Endothelial cell of umbilical vein (primary cell): ENCODE measurements at regions not wholly inside any gene's neighbourhood (a gene's known extent, or its start where the extent isn't known, plus 50 kb on each side); places are given as distances from the start of the nearest gene placed in this dataset.
"Not testable (repeated sequence)": the region's sequence is repeated elsewhere in the genome, so short reads cannot be mapped to it uniquely, and the experiment has no call there.

Experiments used
- BruUV-seq: library from RNA; stranded (reverse); fragments of 400-500 nt; replicated peaks from 2 replicates; lab custom pipeline; 2021; lab: Mats Ljungman, UMichigan
- CTCF ChIA-PET: fragments of 300-600, 350-600 bp; sonication (Branson Sonifier 250); formaldehyde crosslinking; loops from one replicate; lab custom pipeline; 2021; ENCODE audit warnings: antibody characterized with exemption, inconsistent platforms; lab: Charles Lee
- POLR2A ChIA-PET: fragments of 300-600, 350-600 bp; sonication (Branson Sonifier 250); formaldehyde crosslinking; loops from one replicate; lab custom pipeline; 2021; ENCODE audit warnings: antibody characterized with exemption, inconsistent platforms; lab: Charles Lee
- DNase-seq: peaks from one replicate; pipeline ENCODE4 v3.0.0-alpha.2; 2011; ENCODE audit warnings: low read depth, low spot score
- FAIRE-seq: peaks from 2 replicates; lab custom pipeline; 2011; peaks lifted over from hg19 to GRCh38; lab: Jason Lieb, UNC
- H2AFZ ChIP-seq: 2 replicates; pipeline ENCODE4 v1.6.0; 2012; ENCODE audit warnings: low read depth, low read length, control low read depth, inconsistent platforms
- H3K27ac ChIP-seq: 2 replicates; pipeline ENCODE4 v1.5.1; 2011; ENCODE audit warnings: low read depth, mild to moderate bottlenecking, control low read depth, low read length, moderate library complexity; ENCODE audit not compliant: insufficient read depth
- H3K27me3 ChIP-seq, 2 experiments: 2 replicates each; pipeline versions ENCODE4 v1.6.0 to v1.6.1; 2011; ENCODE audit warnings: low read length in 2 of 2, mixed read lengths in 1 of 2; ENCODE audit not compliant: control insufficient read depth in 2 of 2, insufficient read depth in 2 of 2
- H3K36me3 ChIP-seq, 2 experiments: 2 replicates in 1 of 2; 3 replicates in 1 of 2; pipeline ENCODE4 v1.5.1; 2011; ENCODE audit warnings: low read length in 2 of 2, mild to moderate bottlenecking in 1 of 2, moderate library complexity in 1 of 2; ENCODE audit not compliant: control insufficient read depth in 2 of 2, insufficient read depth in 2 of 2; ENCODE audit errors: extremely low read depth in 1 of 2
- H3K4me1 ChIP-seq: 3 replicates; pipeline ENCODE4 v1.5.1; 2011; ENCODE audit warnings: mild to moderate bottlenecking, low read length; ENCODE audit not compliant: control insufficient read depth, insufficient read depth; ENCODE audit errors: extremely low read depth
- H3K4me2 ChIP-seq: 2 replicates; pipeline ENCODE4 v1.6.1; 2011; ENCODE audit warnings: low read length, control low read depth, mixed read lengths; ENCODE audit not compliant: insufficient read depth
- H3K4me3 ChIP-seq, 3 experiments: fragments of 200-600 bp in 1 of 3; sonication (generic), shearing (Covaris generic) in 1 of 3; replicated peaks in 1 of 3; 2 replicates each; pipeline ENCODE4 v1.5.1; 2011 to 2016; ENCODE audit warnings: control low read depth in 3 of 3, low read length in 3 of 3, mild to moderate bottlenecking in 2 of 3, inconsistent platforms in 1 of 3, low read depth in 1 of 3, moderate library complexity in 1 of 3; ENCODE audit not compliant: insufficient read depth in 1 of 3
- H3K79me2 ChIP-seq: 2 replicates; pipeline ENCODE4 v1.6.0; 2012; ENCODE audit warnings: low read length, inconsistent platforms; ENCODE audit not compliant: control insufficient read depth, insufficient read depth
- H3K9ac ChIP-seq: replicated peaks from 2 replicates; pipeline ENCODE3; 2011; ENCODE audit warnings: low read length, control low read depth; ENCODE audit not compliant: insufficient read depth; ENCODE audit errors: extremely low read depth
- H3K9me1 ChIP-seq: replicated peaks from 3 replicates; pipeline ENCODE4 v1.6.0; 2011; ENCODE audit warnings: mild to moderate bottlenecking, low read length; ENCODE audit not compliant: control insufficient read depth, insufficient read depth; ENCODE audit errors: extremely low read depth
- H3K9me3 ChIP-seq: replicated peaks from 2 replicates; pipeline ENCODE4 v1.5.1; 2012; ENCODE audit warnings: low read length, inconsistent platforms; ENCODE audit not compliant: control insufficient read depth, insufficient read depth
- H4K20me1 ChIP-seq: replicated peaks from 2 replicates; pipeline ENCODE3; 2011; ENCODE audit warnings: mild to moderate bottlenecking, low read length; ENCODE audit not compliant: control insufficient read depth, insufficient read depth; ENCODE audit errors: extremely low read depth
- EZH2 ChIP-seq: IDR thresholded peaks from 2 replicates; pipeline ENCODE4 v1.6.1; 2012; ENCODE audit warnings: borderline replicate concordance, low read depth, mild to moderate bottlenecking, moderate library complexity, low read length, inconsistent platforms; ENCODE audit not compliant: severe bottlenecking
- FOS ChIP-seq: IDR thresholded peaks from 2 replicates; pipeline ENCODE4 v1.6.1; 2011; ENCODE audit warnings: mild to moderate bottlenecking, low read length, moderate library complexity, borderline replicate concordance; ENCODE audit not compliant: insufficient read depth
- GATA2 ChIP-seq: IDR thresholded peaks from 2 replicates; pipeline ENCODE4 v1.7.0; 2011; ENCODE audit warnings: low read depth, mild to moderate bottlenecking, moderate library complexity, mixed read lengths, low read length; ENCODE audit not compliant: insufficient read length, insufficient read depth
- JUN ChIP-seq: IDR thresholded peaks from 2 replicates; pipeline ENCODE4 v1.6.1; 2011; ENCODE audit warnings: borderline replicate concordance, low read depth; ENCODE audit not compliant: insufficient read length, insufficient read depth
- MAX ChIP-seq: IDR thresholded peaks from 2 replicates; pipeline ENCODE4 v1.6.1; 2011; ENCODE audit not compliant: insufficient read depth, insufficient read length
- MYC ChIP-seq: IDR thresholded peaks from one replicate; pipeline ENCODE4 v1.6.1; 2011; ENCODE audit warnings: mild to moderate bottlenecking, low read depth, low read length
- POLR2A ChIP-seq: IDR thresholded peaks from 2 replicates; pipeline ENCODE4 v1.6.1; 2012; ENCODE audit warnings: low read depth, mild to moderate bottlenecking, control low read depth, low read length
- POLR2AphosphoS5 ChIP-seq: IDR thresholded peaks from 2 replicates; pipeline ENCODE4 v1.6.1; 2012; ENCODE audit warnings: low read depth, mild to moderate bottlenecking, control low read depth, low read length, moderate library complexity; ENCODE audit not compliant: insufficient read depth
- dilution Hi-C: fragments of 300-500 bp; cut with MboI; formaldehyde crosslinking; loops from one replicate; pipeline ENCODE4 v1.15.0; 2019; ENCODE audit warnings: low sequenced_read_pairs; ENCODE audit not compliant: extremely low pct_ligation_motif_present
- intact Hi-C: fragments of 100-400 bp; cut with micrococcal nuclease; formaldehyde crosslinking; loops from one replicate; pipeline ENCODE4 v1.10.0; 2022
- TF ChIP-seq, protein P1 (sequence below), 2 donors: IDR thresholded peaks; 1 replicate in 1 of 2; 2 replicates in 1 of 2; pipeline ENCODE4 v1.5.1; 2011; ENCODE audit warnings: low read length in 2 of 2, mild to moderate bottlenecking in 2 of 2, moderate library complexity in 2 of 2, control low read depth in 1 of 2, inconsistent platforms in 1 of 2, low read depth in 1 of 2; ENCODE audit not compliant: insufficient read depth in 1 of 2; ENCODE audit errors: extremely low read depth in 1 of 2

GRCh38 chr6:802701-803100 is 109.8 kb upstream of the EXOC2 start:
- no peaks in the 10 kb centered on the region for H3K9me3 ChIP-seq
- no peaks in the 10 kb centered on the region for H3K36me3 ChIP-seq
- H3K27ac ChIP-seq: no peak overlapping the region
- no peaks in the 10 kb centered on the region for H4K20me1 ChIP-seq
- TF ChIP-seq POLR2A (no peak), MYC (no peak), GATA2 (no peak), JUN (no peak), FOS (no peak), MAX (no peak), EZH2 (no peak), POLR2AphosphoS5 (no peak)
- TF ChIP-seq, protein P1, sequence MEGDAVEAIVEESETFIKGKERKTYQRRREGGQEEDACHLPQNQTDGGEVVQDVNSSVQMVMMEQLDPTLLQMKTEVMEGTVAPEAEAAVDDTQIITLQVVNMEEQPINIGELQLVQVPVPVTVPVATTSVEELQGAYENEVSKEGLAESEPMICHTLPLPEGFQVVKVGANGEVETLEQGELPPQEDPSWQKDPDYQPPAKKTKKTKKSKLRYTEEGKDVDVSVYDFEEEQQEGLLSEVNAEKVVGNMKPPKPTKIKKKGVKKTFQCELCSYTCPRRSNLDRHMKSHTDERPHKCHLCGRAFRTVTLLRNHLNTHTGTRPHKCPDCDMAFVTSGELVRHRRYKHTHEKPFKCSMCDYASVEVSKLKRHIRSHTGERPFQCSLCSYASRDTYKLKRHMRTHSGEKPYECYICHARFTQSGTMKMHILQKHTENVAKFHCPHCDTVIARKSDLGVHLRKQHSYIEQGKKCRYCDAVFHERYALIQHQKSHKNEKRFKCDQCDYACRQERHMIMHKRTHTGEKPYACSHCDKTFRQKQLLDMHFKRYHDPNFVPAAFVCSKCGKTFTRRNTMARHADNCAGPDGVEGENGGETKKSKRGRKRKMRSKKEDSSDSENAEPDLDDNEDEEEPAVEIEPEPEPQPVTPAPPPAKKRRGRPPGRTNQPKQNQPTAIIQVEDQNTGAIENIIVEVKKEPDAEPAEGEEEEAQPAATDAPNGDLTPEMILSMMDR (IDR thresholded peaks at IDR 0.05; ENCODE audit: extremely low read depth in 1 of 2, insufficient read depth in 1 of 2, low read depth in 1 of 2, low read length in 2 of 2): no peak
- CTCF ChIA-PET: interaction anchor here (1.1 kb wide), 1 partner anchor 595 kb away, joined by 3 read pairs; no protein-coding TSS in a partner anchor
- H2AFZ ChIP-seq: no peak overlapping the region
- no peaks in the 10 kb centered on the region for H3K4me1 ChIP-seq
- H3K27me3 ChIP-seq: no peaks in the 10 kb centered on the region
- BruUV-seq: no TSS peak
- FAIRE-seq: no peak
- intact Hi-C loops (no loop called here), dilution Hi-C loops (no loop called here)
- H3K4me2 ChIP-seq: no peak overlapping the region
- POLR2A ChIA-PET: no interaction called here
- DNase-seq: no peak
- no peak overlapping the region for H3K9ac ChIP-seq
- no peaks in the 10 kb centered on the region for H3K9me1 ChIP-seq
- no peak overlapping the region for H3K4me3 ChIP-seq
- no peaks in the 10 kb centered on the region for H3K79me2 ChIP-seq

DNA sequence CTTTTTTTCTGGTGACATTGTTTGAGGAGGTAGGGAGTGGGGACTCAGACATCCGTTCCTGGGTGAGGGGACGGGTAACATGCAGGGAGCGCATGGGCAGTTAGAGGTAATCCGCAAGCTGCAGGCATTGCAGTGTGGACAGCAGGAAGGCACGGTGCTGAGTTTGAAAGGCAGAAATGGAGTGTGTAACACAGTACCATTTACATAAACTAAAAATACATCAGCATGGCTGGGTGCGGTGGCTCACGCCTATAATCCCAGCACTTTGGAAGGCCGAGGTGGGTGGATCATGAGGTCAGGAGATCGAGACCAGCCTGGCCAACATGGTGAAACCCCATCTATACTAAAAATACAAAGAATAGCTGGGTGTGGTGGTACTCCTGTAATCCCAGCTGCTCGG is 109.3 kb upstream of the EXOC2 start:
- dilution Hi-C loops, H3K79me2 ChIP-seq, H3K9me3 ChIP-seq, H3K36me3 ChIP-seq, H3K27me3 ChIP-seq, DNase-seq, H3K9ac ChIP-seq, H3K27ac ChIP-seq, H3K4me3 ChIP-seq, H4K20me1 ChIP-seq, H2AFZ ChIP-seq, BruUV-seq, intact Hi-C loops, POLR2A ChIA-PET, H3K4me2 ChIP-seq, H3K4me1 ChIP-seq, FAIRE-seq, H3K9me1 ChIP-seq: not testable (repeated sequence)
- CTCF ChIA-PET: interaction anchor here (1.1 kb wide), 1 partner anchor 595 kb away, joined by 3 read pairs; no protein-coding TSS in a partner anchor
